CD14-positive monocyte (primary cell): ENCODE measurements at regions not wholly inside any gene's neighbourhood (a gene's known extent, or its start where the extent isn't known, plus 50 kb on each side); places are given as distances from the start of the nearest gene placed in this dataset.

ENCODE experiments used
- DNase-seq, 3 donors: peaks; one replicate each; pipeline ENCODE4 v3.0.0-alpha.2; 2011 to 2022
- H2AFZ ChIP-seq: 2 replicates; pipeline ENCODE4 v1.6.0; 2012; ENCODE audit warnings: mild to moderate bottlenecking, low read depth, low read length, inconsistent platforms; ENCODE audit not compliant: insufficient read depth, poor library complexity, severe bottlenecking
- H3K27ac ChIP-seq, 2 donors: 1 replicate in 1 of 2; 2 replicates in 1 of 2; pipeline ENCODE4 v1.5.1; 2012 to 2013; ENCODE audit warnings: low read length in 2 of 2, control low read depth in 1 of 2, inconsistent platforms in 1 of 2, low read depth in 1 of 2, mild to moderate bottlenecking in 1 of 2
- H3K27me3 ChIP-seq, 2 donors: one replicate each; pipeline versions ENCODE4 v1.6.0 to v1.6.1; 2011 to 2013; ENCODE audit warnings: low read length in 2 of 2; ENCODE audit not compliant: control insufficient read depth in 2 of 2, insufficient read depth in 2 of 2
- H3K36me3 ChIP-seq, 2 donors: replicated peaks in 1 of 2; 1 replicate in 1 of 2; 2 replicates in 1 of 2; pipeline versions ENCODE4 v1.5.1 to v1.6.1; 2012 to 2013; ENCODE audit warnings: low read length in 2 of 2, control low read depth in 1 of 2, inconsistent platforms in 1 of 2, mild to moderate bottlenecking in 1 of 2; ENCODE audit not compliant: insufficient read depth in 2 of 2, control insufficient read depth in 1 of 2
- H3K4me1 ChIP-seq, 2 donors: 1 replicate in 1 of 2; 2 replicates in 1 of 2; pipeline versions ENCODE4 v1.5.1 to v1.6.1; 2012 to 2013; ENCODE audit warnings: low read length in 2 of 2, control low read depth in 1 of 2, inconsistent platforms in 1 of 2, mild to moderate bottlenecking in 1 of 2, moderate library complexity in 1 of 2; ENCODE audit not compliant: insufficient read depth in 2 of 2, control insufficient read depth in 1 of 2
- H3K4me2 ChIP-seq: replicated peaks from 2 replicates; pipeline ENCODE3; 2012; ENCODE audit warnings: low read length, moderate library complexity, mild to moderate bottlenecking; ENCODE audit not compliant: poor library complexity, severe bottlenecking; ENCODE audit errors: extremely low read depth
- H3K4me3 ChIP-seq, 3 experiments: fragments of 200-600 bp in 1 of 3; sonication (generic) in 1 of 3; replicated peaks in 1 of 3; 1 replicate in 2 of 3; 2 replicates in 1 of 3; pipeline ENCODE4 v1.5.1; 2011 to 2013; ENCODE audit warnings: low read length in 3 of 3, mild to moderate bottlenecking in 3 of 3, control low read depth in 2 of 3, low read depth in 2 of 3, inconsistent platforms in 1 of 3, moderate library complexity in 1 of 3
- H3K79me2 ChIP-seq: 2 replicates; pipeline ENCODE4 v1.6.0; 2012; ENCODE audit warnings: mild to moderate bottlenecking, control low read depth, inconsistent platforms, low read length, moderate library complexity; ENCODE audit not compliant: insufficient read depth
- H3K9ac ChIP-seq: 2 replicates; pipeline ENCODE4 v1.6.0; 2017; ENCODE audit warnings: low read length, mild to moderate bottlenecking; ENCODE audit not compliant: insufficient read depth, poor library complexity, severe bottlenecking
- H3K9me3 ChIP-seq, 2 donors: replicated peaks in 1 of 2; 1 replicate in 1 of 2; 2 replicates in 1 of 2; pipeline versions ENCODE4 v1.5.1 to v1.6.1; 2012 to 2013; ENCODE audit warnings: low read length in 2 of 2, control low read depth in 1 of 2; ENCODE audit not compliant: control insufficient read depth in 1 of 2, insufficient read depth in 1 of 2
- H4K20me1 ChIP-seq: 2 replicates; pipeline ENCODE4 v1.6.0; 2012; ENCODE audit warnings: mild to moderate bottlenecking, low read length, control low read depth, moderate library complexity; ENCODE audit not compliant: insufficient read depth
- H3K27ac Mint-ChIP-seq, 7 donors: one replicate each; pipeline ENCODE4 v1.8.0; 2020; ENCODE audit warnings: mild to moderate bottlenecking in 7 of 7, mixed read lengths in 7 of 7, moderate library complexity in 6 of 7, inconsistent platforms in 2 of 7
- H3K27me3 Mint-ChIP-seq, 3 donors: one replicate each; pipeline ENCODE4 v1.8.0; 2021 to 2022; ENCODE audit warnings: low read depth in 3 of 3, mild to moderate bottlenecking in 3 of 3, mixed read lengths in 3 of 3, moderate library complexity in 3 of 3, inconsistent platforms in 1 of 3
- H3K36me3 Mint-ChIP-seq, 2 donors: one replicate each; pipeline ENCODE4 v1.8.0; 2020; ENCODE audit warnings: mixed read lengths in 2 of 2, inconsistent platforms in 1 of 2, mild to moderate bottlenecking in 1 of 2
- H3K4me1 Mint-ChIP-seq: one replicate; pipeline ENCODE4 v1.8.0; 2020; ENCODE audit warnings: mild to moderate bottlenecking, mixed read lengths
- H3K4me3 Mint-ChIP-seq, 2 donors: one replicate each; pipeline ENCODE4 v1.8.0; 2020; ENCODE audit warnings: mild to moderate bottlenecking in 2 of 2, mixed read lengths in 2 of 2, moderate library complexity in 1 of 2
- H3K9me3 Mint-ChIP-seq, 7 donors: one replicate each; pipeline ENCODE4 v1.8.0; 2020 to 2022; ENCODE audit warnings: mixed read lengths in 7 of 7, mild to moderate bottlenecking in 6 of 7, moderate library complexity in 6 of 7, inconsistent platforms in 2 of 7
- WGBS: methylation state at CpG from one replicate; pipeline ENCODE4 v1.1.5; 2013; ENCODE audit warnings: missing lambda C conversion rate; ENCODE audit not compliant: insufficient coverage; 5-methylcytosine and 5-hydroxymethylcytosine counted together
- intact Hi-C, 2 donors: fragments of 100-400 bp; cut with micrococcal nuclease; formaldehyde crosslinking; loops; one replicate each; pipeline versions ENCODE4 v1.15.0 to v1.15.1; 2023
- TF ChIP-seq, protein P1 (sequence below): fragments of 200-600 bp; IDR thresholded peaks from one replicate; pipeline ENCODE4 v1.8.0; 2022; ENCODE audit warnings: antibody characterized with exemption, mild to moderate bottlenecking

DNA sequence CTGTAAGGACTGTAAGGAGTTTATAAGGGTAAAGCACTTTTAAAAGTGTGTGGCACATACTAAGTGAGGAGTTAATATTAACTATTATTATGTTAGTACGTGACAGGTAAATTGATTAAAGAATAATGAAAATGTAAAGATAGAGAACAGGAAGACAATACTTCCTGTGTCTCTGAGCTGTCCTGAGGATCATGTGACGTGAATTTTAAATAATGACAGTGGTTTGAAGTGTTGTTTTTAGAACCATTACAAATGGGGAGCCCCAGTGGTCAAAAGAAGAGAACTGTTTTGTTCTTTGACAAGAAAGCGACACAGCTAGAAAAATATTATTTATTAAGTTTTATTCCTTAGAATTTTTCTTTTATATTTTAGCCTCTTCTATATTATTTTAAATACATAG lies 241.2 kb upstream of the STARD13 start:
- WGBS: 50% methylated on average over 2 of the region's 3 CpGs
- no peaks in the 10 kb centered on the region for H4K20me1 ChIP-seq
- H3K27me3 ChIP-seq: no peaks in the 10 kb centered on the region
- peaks cover 0 to 2% of the 10 kb centered on the region in 2 donors for H3K36me3 Mint-ChIP-seq
- no peak overlapping the region for H3K27ac ChIP-seq
- H3K4me2 ChIP-seq: no peak overlapping the region
- no peak for DNase-seq
- no peak overlapping the region for H3K4me3 Mint-ChIP-seq
- H3K27ac Mint-ChIP-seq: no peak overlapping the region
- no peak overlapping the region for H3K4me3 ChIP-seq
- peaks cover 0 to 6% (median 3%) of the 10 kb centered on the region in 7 donors for H3K9me3 Mint-ChIP-seq
- no peaks in the 10 kb centered on the region for H3K27me3 Mint-ChIP-seq
- peaks cover 12 to 13% of the 10 kb centered on the region in 2 donors for H3K4me1 ChIP-seq
- TF ChIP-seq, protein P1, sequence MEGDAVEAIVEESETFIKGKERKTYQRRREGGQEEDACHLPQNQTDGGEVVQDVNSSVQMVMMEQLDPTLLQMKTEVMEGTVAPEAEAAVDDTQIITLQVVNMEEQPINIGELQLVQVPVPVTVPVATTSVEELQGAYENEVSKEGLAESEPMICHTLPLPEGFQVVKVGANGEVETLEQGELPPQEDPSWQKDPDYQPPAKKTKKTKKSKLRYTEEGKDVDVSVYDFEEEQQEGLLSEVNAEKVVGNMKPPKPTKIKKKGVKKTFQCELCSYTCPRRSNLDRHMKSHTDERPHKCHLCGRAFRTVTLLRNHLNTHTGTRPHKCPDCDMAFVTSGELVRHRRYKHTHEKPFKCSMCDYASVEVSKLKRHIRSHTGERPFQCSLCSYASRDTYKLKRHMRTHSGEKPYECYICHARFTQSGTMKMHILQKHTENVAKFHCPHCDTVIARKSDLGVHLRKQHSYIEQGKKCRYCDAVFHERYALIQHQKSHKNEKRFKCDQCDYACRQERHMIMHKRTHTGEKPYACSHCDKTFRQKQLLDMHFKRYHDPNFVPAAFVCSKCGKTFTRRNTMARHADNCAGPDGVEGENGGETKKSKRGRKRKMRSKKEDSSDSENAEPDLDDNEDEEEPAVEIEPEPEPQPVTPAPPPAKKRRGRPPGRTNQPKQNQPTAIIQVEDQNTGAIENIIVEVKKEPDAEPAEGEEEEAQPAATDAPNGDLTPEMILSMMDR: no peak
- no peak overlapping the region for H3K9ac ChIP-seq
- H3K36me3 ChIP-seq: no peaks in the 10 kb centered on the region
- peak overlapping the region; percentile 47 for H2AFZ ChIP-seq
- intact Hi-C loops: no loop called here
- no peaks in the 10 kb centered on the region for H3K9me3 ChIP-seq
- no peaks in the 10 kb centered on the region for H3K79me2 ChIP-seq
- peaks cover 17% of the 10 kb centered on the region for H3K4me1 Mint-ChIP-seq

DNA sequence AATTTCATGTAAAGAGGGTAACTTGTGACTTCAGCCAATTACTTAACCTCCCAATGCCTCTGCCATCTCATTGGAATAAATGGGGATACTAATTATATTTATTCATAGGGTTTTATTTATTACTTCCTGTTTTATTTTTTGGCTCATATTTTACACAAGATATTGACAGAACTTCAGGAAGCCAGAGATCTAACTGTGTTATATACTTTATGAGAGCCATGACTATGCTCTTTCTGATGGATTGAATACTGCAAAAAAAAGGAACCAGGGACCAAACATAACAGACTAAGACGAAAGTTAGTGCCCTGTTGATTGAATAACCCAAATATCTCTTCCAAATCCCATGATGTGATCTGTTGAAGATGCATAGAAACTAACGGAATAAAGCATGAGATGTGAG lies 243.3 kb upstream of the STARD13 start:
- peaks cover 0 to 2% of the 10 kb centered on the region in 2 donors for H3K36me3 Mint-ChIP-seq
- intact Hi-C loops: no loop called here
- H3K4me1 Mint-ChIP-seq: peaks cover 17% of the 10 kb centered on the region
- no CpG with 5 or more reads among the region's 2 CpGs for WGBS
- Histone ChIP-seq H3K4me2 (no peak overlapping the region), H2AFZ (peak overlapping the region; percentile 32), H3K4me1 (peaks cover 12 to 13% of the 10 kb centered on the region in 2 donors), H3K36me3 (no peaks in the 10 kb centered on the region), H4K20me1 (no peaks in the 10 kb centered on the region), H3K4me3 (no peak overlapping the region), H3K27ac (peak overlapping the region in 1 of 2 donors; percentile 5), H3K27me3 (no peaks in the 10 kb centered on the region), H3K9ac (no peak overlapping the region), H3K79me2 (no peaks in the 10 kb centered on the region), H3K9me3 (no peaks in the 10 kb centered on the region)
- no peaks in the 10 kb centered on the region for H3K27me3 Mint-ChIP-seq
- TF ChIP-seq, protein P1: no peak
- DNase-seq: peak in 2 of 3 donors; percentile 20
- H3K4me3 Mint-ChIP-seq: no peak overlapping the region
- peaks cover 0 to 6% (median 3%) of the 10 kb centered on the region in 7 donors for H3K9me3 Mint-ChIP-seq
- peak overlapping the region in 3 of 7 donors; percentile 3 to 34 (median 5) for H3K27ac Mint-ChIP-seq
